Stomach smooth muscle (tissue), 2 donors: ENCODE measurements at regions not wholly inside any gene's neighbourhood (a gene's known extent, or its start where the extent isn't known, plus 50 kb on each side); places are given as distances from the start of the nearest gene placed in this dataset.

Experiments
- H3K27ac ChIP-seq: one replicate; pipeline ENCODE4 v1.7.0; 2013; ENCODE audit warnings: mild to moderate bottlenecking, low read length, inconsistent platforms
- H3K27me3 ChIP-seq, 2 donors: one replicate each; pipeline ENCODE4 v1.7.0; 2013; ENCODE audit warnings: low read length in 2 of 2; ENCODE audit not compliant: insufficient read depth in 2 of 2, control insufficient read depth in 1 of 2
- H3K36me3 ChIP-seq, 2 donors: one replicate each; pipeline ENCODE4 v1.7.0; 2013; ENCODE audit warnings: low read length in 2 of 2; ENCODE audit not compliant: control insufficient read depth in 2 of 2, insufficient read depth in 2 of 2
- H3K4me1 ChIP-seq: one replicate; pipeline ENCODE4 v1.7.0; 2013; ENCODE audit warnings: low read length; ENCODE audit not compliant: control insufficient read depth, insufficient read depth
- H3K4me3 ChIP-seq, 2 donors: one replicate each; pipeline ENCODE4 v1.7.0; 2013; ENCODE audit warnings: low read length in 2 of 2
- H3K9ac ChIP-seq, 2 donors: one replicate each; pipeline ENCODE4 v1.7.0; 2013; ENCODE audit warnings: low read length in 2 of 2, mild to moderate bottlenecking in 1 of 2
- H3K9me3 ChIP-seq, 2 donors: one replicate each; pipeline ENCODE4 v1.7.0; 2013; ENCODE audit warnings: low read length in 2 of 2; ENCODE audit not compliant: control insufficient read depth in 2 of 2
- donor health status: healthy.
- donor health status: Pancreatic carcinoma.

DNA sequence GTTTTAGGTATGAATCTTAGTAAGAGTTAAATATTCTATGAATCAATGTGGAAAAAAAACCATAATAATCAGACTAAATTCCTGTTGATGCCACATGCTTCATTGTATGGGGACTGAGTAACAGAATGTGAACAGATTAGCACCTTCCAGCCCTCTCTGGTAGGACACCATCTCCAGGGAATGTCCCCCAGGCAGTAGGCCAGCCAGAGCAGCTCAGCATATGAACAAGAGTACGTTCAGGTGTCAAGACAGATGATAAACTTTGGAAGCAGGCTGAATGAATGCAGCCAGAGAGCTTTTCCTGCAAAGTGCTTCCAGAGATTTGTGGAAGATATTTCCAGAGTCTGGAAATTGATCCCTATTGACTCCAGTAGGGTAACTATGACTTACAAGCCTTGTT is 204.4 kb downstream of the RPS29 start:
- Histone ChIP-seq H3K9ac (no peak overlapping the region), H3K27ac (no peak overlapping the region), H3K27me3 (no peaks in the 10 kb centered on the region), H3K36me3 (no peaks in the 10 kb centered on the region), H3K4me1 (no peaks in the 10 kb centered on the region), H3K4me3 (no peak overlapping the region), H3K9me3 (no peaks in the 10 kb centered on the region)

DNA sequence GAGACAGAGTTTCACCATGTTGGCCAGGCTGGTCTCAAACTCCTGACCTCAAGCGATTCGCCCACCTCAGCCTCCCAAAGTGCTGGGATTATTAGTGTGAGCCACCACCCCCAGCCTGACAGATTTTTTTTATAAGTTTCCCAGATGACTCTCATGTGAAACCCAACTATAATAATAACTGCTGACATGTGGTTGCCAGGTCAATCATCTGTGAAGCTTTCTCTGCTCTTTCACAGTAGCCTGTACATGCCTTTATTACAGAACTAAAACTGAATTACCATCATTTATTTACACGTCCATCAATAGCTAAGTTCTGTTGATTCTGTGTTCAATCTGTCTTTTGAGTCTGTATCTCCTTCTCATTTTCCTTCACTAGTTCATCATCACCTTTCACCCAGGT is 218.5 kb downstream of the RPS29 start:
- no peak overlapping the region for H3K9ac ChIP-seq
- no peaks in the 10 kb centered on the region for H3K9me3 ChIP-seq
- H3K4me3 ChIP-seq: no peak overlapping the region
- no peaks in the 10 kb centered on the region for H3K4me1 ChIP-seq
- H3K36me3 ChIP-seq: no peaks in the 10 kb centered on the region
- H3K27me3 ChIP-seq: no peaks in the 10 kb centered on the region
- H3K27ac ChIP-seq: no peak overlapping the region

- no peaks in the 10 kb centered on the region for H3K4me1 ChIP-seq
These were observed 219.8 kb downstream of the RPS29 start for GRCh38 chr14:49366416-49366815.

GRCh38 chr14:49364752-49365117 is 221.4 kb downstream of the RPS29 start:
- no peak overlapping the region for H3K9ac ChIP-seq
- H3K4me1 ChIP-seq: no peaks in the 10 kb centered on the region
- H3K27me3 ChIP-seq: no peaks in the 10 kb centered on the region
- no peak overlapping the region for H3K27ac ChIP-seq
- no peaks in the 10 kb centered on the region for H3K36me3 ChIP-seq
- H3K9me3 ChIP-seq: no peaks in the 10 kb centered on the region
- H3K4me3 ChIP-seq: no peak overlapping the region

More at GRCh38 chr14:49366416-49366815, 219.8 kb downstream of the RPS29 start:
- Histone ChIP-seq H3K9me3 (no peaks in the 10 kb centered on the region), H3K36me3 (no peaks in the 10 kb centered on the region), H3K27me3 (no peaks in the 10 kb centered on the region), H3K27ac (no peak overlapping the region), H3K4me3 (no peak overlapping the region), H3K9ac (no peak overlapping the region)

DNA sequence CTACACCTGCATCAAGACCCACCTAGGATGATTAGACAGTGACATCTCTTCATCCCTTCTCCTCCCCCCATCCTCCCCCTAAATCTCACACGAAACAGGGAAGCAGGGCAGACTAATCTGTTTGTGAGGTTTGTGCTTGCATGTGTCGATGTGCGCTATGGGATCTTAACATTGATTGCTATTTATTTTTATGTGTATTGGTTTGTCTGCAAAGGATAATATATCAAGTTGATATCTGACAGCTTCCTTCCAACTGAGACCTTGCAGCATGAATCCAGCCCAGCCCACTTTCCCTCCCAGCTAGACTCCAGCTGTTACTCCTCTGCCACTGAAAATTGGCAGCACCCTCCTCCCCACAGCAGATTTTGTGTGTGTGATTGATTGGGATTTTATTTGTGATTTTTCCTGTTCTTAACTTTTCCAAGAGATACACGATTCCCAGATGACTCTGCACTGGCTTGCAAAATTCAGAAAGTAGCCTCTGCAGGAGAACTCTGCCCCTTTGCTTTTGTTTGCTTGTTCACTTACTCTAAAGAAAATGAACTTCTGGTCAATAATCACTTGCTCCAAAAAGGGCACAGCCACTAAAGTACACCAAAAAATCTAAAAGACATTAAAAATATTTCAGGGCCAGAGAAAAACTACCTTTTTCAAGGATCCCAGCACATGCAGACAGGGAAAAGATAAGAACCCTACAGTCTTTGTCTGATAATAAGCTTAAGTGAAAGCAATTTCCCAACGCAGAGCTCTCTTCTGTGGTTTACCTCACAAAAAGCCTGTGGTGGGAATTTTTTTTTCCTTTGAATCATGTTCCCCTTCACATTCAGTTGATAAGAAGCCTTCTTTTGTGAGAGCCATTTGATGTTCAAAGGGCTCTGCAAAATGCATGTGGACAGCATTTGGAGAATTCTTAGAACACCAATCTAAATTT is 222.1 kb downstream of the RPS29 start:
- Histone ChIP-seq H3K27me3 (no peaks in the 10 kb centered on the region), H3K36me3 (no peaks in the 10 kb centered on the region), H3K4me3 (no peak overlapping the region), H3K27ac (no peak overlapping the region), H3K9me3 (no peaks in the 10 kb centered on the region), H3K9ac (no peak overlapping the region), H3K4me1 (no peaks in the 10 kb centered on the region)

DNA sequence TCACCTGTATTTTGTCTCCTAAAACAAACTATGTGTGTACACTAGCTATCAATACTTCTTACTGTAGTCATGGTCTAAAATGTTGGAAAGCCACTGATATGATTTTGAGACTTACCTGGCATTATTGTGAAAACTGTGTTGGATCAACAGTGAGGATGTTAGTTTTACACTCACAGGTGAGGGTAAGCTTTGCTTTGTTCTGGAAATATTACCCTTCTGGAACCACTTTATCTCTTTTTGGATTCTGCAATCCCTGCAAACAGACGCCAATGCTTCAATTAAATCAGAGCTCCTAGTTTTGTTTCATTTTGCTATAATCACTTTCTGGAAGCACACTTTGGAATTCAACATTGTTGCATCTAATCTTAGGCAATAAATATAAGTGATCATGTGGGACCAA is 223.3 kb downstream of the RPS29 start:
- H3K9ac ChIP-seq: no peak overlapping the region
- no peak overlapping the region for H3K4me3 ChIP-seq
- no peak overlapping the region for H3K27ac ChIP-seq
- no peaks in the 10 kb centered on the region for H3K4me1 ChIP-seq
- H3K9me3 ChIP-seq: no peaks in the 10 kb centered on the region
- H3K27me3 ChIP-seq: no peaks in the 10 kb centered on the region
- H3K36me3 ChIP-seq: no peaks in the 10 kb centered on the region

GRCh38 chr14:49339130-49339529 is 247.1 kb downstream of the RPS29 start:
- H3K27ac ChIP-seq: no peak overlapping the region
- no peak overlapping the region for H3K9ac ChIP-seq
- H3K27me3 ChIP-seq: no peaks in the 10 kb centered on the region
- H3K4me3 ChIP-seq: no peak overlapping the region
- H3K9me3 ChIP-seq: no peaks in the 10 kb centered on the region
- no peaks in the 10 kb centered on the region for H3K36me3 ChIP-seq
- H3K4me1 ChIP-seq: no peaks in the 10 kb centered on the region

GRCh38 chr14:49319810-49320209 is 266.4 kb downstream of the RPS29 start:
- Histone ChIP-seq H3K9ac (no peak overlapping the region), H3K9me3 (peaks cover under 1 to 2% of the 10 kb centered on the region in 2 donors), H3K4me3 (no peak overlapping the region), H3K4me1 (no peaks in the 10 kb centered on the region), H3K27ac (no peak overlapping the region), H3K27me3 (no peaks in the 10 kb centered on the region), H3K36me3 (no peaks in the 10 kb centered on the region)

- Histone ChIP-seq H3K9ac (no peak overlapping the region), H3K4me3 (no peak overlapping the region), H3K9me3 (no peaks in the 10 kb centered on the region), H3K36me3 (no peaks in the 10 kb centered on the region), H3K4me1 (no peaks in the 10 kb centered on the region), H3K27me3 (no peaks in the 10 kb centered on the region), H3K27ac (no peak overlapping the region)
These were observed 270.6 kb downstream of the RPS29 start for GRCh38 chr14:49315570-49315969.

GRCh38 chr14:49314737-49315136 is 271.4 kb downstream of the RPS29 start:
- no peak overlapping the region for H3K9ac ChIP-seq
- H3K27me3 ChIP-seq: no peaks in the 10 kb centered on the region
- no peaks in the 10 kb centered on the region for H3K9me3 ChIP-seq
- H3K27ac ChIP-seq: no peak overlapping the region
- H3K36me3 ChIP-seq: no peaks in the 10 kb centered on the region
- no peaks in the 10 kb centered on the region for H3K4me1 ChIP-seq
- no peak overlapping the region for H3K4me3 ChIP-seq

GRCh38 chr14:49313108-49313507 is 273.1 kb downstream of the RPS29 start:
- Histone ChIP-seq H3K4me3 (no peak overlapping the region), H3K27ac (no peak overlapping the region), H3K27me3 (no peaks in the 10 kb centered on the region), H3K9me3 (no peaks in the 10 kb centered on the region), H3K36me3 (no peaks in the 10 kb centered on the region), H3K4me1 (no peaks in the 10 kb centered on the region), H3K9ac (no peak overlapping the region)
